ELF-1 (cell line): ENCODE measurements at regions not wholly inside any gene's neighbourhood (a gene's known extent, or its start where the extent isn't known, plus 50 kb on each side); places are given as distances from the start of the nearest gene placed in this dataset.

ENCODE experiments used
- DNase-seq: peaks from one replicate; pipeline ENCODE4 v3.0.0-alpha.2; 2016; ENCODE audit warnings: low read depth, low spot score

DNA sequence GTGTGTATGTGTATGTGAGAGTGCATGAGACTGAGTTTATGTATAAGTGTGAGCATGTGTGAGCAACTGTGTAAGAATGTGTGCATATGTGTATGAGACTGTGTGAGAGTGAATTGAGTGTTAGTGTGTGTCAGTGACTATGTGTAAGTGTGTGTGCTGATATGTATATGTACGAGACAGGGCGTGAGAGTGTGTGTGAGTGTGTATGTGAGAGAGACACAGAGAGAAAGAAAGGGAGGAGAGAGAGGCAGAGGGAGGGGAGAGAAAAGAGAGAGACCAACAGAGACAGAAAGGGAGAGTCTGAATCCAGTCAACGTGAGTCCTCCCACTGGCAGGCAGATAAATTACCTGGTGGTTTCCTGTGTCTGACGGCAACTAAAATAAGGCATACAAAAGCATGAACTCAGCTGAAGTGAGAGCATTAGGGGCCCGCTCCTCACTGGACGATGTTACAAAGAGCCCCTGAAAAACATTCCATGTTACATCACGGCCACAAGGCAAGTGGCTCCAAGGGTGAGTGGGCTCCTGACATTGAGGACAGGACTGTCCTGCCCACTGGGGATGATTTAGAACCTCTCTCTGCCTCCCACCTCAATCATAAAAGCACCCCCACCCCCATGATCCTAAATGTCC lies 66.6 kb upstream of the TIAM1 start:
- no peak for DNase-seq

DNA sequence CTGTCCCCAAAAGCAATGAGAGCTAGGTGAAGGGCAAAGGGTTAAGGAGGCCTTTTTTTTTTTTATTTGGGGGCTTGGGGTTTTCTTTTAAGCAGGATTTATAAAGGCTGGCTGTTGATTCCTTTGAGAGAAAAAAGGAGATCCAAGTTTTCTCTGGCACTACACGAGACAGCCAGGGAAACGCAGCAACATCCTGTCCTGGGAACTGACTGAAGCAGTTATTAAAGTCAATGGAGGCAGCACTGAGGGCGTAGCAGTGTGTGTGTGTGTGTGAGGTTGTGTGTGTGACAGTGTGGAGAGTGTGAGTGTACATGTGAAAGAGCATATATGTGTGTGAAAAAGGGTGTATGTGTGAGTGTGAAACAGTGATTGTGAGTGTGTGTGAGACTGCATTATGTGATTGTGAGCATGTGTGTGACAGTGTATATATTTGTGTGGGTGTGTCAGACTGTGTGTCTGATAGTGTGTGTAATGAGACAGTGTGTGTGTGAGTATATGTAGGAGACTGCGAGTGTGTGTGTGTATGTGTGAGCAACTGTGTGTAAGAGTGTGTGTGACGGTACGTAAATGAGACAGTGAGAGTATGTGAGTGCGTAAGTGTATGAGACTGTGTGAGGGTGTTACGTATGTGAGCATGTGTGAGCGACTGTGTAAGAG lies 65.9 kb upstream of the TIAM1 start:
- no peak for DNase-seq

DNA sequence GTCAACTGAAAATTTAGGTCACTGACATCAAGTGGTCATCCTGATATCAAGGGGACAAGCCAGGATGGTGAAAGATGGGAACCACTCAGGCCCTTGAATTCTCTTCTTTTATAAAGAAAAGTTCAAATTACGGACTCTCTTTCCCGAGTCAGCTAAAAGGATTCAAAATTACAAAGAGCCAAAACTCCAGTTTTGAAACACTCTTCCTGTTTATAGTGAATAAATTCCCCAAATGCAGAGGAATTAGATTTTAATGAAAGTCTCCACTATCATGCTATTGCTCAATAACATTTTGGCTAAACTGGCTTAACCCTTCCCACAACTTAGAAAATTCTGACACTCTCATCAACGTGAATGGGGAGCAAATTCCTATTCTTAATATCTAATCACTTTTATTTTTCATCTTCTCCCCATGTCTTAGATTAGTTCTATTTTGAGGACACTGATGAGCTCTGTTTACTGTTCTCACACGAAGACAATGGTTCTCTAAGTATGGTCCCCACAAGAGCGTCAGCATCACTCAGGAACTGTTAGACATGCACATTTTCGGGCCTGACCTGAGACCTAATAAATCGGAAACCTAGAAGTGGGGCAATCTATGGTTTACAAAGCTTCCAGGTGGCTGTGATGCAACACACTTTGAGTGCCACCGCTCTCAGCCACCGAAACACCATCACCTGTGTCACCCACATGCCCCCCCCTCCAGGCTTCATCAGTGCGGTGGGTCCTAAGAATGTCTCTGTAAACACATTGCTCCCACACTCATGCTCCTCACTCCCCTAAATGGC lies 64.4 kb upstream of the TIAM1 start:
- DNase-seq = no peak

DNA sequence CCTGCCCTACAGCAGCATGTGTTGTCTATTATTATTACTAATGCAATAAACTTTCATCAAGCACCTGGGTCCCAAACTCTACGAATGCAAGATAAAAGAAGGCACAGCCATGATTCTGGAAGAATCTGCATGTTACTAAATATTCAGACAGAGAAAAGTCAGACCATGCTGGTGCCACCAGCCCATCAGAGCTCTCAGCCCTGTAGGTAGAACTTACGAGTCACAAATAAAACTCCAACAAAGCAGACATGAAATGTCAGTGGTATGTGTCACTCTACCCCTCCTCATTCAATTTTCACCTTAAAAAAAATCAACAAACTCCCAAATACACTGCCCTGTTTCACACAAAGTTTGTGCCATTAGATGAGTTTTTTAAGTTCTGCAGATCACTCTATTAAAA lies 62.4 kb upstream of the TIAM1 start:
- DNase-seq = no peak

DNA sequence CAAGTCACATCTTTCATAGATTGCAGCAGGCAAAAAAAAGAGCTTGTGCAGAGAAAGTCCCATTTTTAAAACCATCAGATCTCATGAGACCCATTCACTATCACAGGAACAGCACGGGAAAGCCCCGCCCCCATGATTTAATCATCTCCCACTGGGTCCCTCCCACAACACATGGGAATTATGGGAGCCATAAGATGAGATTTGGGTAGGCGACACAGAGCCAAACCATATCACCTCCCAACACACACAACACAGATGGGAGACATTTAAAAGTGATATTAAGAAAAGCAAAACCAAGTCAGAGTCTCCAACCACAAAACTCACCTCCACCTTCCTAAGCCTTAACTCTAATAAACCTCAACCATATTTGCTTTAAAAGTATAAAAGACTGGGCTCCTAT lies 61.5 kb upstream of the TIAM1 start:
- no peak for DNase-seq

DNA sequence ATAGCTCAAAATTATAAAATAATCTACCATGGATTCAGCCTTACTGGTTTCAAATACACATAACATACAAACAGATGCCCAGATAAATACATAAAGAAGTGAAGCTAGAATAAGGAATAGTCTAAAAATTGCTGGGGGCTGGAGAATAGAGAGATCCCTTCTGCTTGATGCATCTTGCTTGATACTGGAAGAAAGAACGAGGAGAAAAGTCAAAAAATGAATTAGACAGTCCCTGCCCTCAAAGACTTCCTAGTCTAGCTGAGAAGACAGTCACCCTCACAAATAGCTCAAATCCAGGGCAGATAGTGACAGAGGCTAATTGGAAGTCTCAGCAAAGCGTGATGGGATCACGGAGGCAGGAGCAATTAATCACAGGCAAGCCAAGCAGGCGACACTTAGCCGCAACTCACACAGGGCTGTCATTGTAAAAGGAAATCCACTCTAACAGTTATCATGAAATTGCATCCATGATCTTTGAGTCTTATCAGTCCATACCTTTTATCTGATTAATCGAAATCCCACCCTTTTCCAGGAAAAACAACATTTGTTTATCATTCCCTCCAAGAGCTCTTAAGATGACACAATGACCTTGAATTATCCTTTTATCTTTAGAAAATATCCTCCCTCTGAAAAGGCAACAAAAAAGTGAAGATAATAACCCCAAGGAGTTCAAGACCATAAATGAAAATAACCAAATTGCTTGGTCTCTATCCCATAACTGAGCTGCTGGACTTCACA lies 59.7 kb upstream of the TIAM1 start:
- DNase-seq = peak; percentile 23

DNA sequence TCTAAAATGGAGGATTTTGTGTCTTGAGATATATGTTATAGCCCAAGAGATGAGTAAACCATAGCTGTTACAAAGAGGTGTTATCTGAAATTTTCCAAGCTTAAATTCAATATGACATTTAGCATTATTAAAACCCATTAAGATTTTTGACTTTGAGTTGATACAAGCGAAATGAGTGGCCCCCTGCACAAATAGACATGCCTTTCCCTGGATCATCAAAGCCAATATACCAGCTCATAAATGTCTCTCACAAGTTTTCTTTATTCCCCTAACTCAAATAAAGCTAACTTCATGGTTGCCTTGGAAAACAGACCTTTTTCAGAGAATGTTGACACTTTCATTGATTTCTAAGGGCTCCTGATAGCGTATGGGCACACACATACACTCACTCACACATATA lies 55.5 kb upstream of the TIAM1 start:
- no peak for DNase-seq

DNA sequence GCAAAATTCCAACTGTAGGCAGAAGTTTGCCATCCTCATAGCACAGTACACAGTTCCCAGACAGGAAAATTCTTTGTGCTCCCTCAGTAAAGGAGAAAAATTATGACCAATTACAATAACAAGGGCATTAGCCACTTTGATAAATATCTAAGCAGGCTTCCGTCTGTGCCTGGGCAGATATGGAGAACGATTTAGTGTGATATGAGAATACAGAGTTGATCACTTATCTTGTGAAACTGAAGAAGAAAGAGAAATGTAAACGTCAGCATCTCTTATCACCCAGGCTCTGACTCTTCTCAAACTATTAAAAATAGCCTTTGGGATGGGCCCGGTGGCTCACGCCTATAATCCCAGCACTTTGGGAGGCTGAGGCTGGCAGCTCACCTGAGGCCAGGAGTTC lies 54.5 kb upstream of the TIAM1 start:
- no peak for DNase-seq

DNA sequence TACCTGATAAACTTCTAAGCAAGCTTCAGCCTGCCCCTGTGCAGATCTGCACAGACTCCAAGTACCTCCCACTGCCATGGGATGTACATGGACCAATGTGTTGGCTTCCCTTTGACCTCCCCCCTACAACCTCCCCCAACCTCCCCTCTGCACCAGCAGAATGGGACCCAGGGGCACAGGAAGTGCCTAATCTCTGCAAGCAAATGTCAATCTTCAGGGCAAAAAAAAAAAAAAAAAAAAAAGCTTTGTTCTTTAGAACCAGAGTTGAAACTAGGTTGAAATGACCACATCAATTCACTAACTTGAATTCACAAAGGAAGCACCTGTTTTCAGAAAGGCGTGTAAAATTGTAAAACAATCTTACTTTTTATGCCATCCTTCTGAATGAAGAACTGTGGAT lies 53.9 kb upstream of the TIAM1 start:
- no peak for DNase-seq

DNA sequence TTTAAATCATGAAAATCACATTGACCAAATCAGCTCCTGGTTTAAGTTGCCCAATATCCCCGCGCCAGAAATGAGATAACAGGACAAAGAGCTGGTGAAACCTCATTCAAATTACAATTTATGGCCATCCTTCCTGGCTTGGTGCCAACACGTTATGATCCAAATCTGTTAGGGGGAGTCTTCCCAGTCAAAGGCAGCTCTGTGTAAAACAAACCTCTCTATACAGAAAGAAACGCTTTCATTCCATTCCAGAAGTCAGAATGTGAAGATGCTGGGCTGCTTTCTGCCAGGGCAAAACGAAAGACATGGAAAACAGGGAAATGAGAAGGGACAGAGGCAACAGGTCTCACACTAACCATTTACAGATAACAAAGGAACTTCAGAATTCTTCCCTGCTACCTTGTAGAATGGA lies 53.5 kb upstream of the TIAM1 start:
- DNase-seq = no peak

DNA sequence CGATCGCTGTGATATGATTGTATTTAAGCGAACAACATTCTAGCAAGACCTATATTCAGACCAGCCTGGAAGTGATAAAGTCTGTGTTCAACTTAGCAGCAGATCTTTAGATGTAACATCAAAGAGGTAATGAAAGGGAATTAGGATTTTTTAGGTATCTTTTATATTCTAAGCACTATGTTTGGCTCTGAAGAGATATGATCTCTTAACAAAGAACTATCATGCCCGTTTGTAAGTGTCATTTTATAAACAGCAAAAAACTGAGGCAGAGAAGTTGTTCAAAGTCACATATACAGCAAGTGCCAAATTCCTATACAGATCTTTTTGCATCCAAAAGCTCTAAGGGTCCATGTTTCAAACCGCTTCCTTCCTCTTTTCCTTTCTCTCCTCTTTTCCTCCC lies 53.0 kb upstream of the TIAM1 start:
- no peak for DNase-seq

DNA sequence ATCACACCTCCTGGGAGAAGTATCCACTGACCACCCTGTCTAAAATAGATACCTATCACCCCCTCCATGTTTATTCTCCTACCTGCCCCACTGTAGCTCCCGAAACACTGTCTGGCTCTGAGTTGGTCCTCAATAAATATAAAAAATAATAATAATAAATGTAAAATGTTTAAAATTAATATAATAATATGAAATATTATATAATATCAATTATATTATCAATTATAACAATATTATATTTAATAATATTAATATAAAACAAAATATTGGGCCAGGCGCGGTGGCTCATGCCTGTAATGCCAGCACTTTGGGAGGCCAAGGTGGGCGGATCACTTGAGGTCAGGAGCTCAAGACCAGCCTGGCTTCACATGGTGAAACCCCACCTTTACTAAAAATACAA lies 52.3 kb upstream of the TIAM1 start:
- DNase-seq = no peak

DNA sequence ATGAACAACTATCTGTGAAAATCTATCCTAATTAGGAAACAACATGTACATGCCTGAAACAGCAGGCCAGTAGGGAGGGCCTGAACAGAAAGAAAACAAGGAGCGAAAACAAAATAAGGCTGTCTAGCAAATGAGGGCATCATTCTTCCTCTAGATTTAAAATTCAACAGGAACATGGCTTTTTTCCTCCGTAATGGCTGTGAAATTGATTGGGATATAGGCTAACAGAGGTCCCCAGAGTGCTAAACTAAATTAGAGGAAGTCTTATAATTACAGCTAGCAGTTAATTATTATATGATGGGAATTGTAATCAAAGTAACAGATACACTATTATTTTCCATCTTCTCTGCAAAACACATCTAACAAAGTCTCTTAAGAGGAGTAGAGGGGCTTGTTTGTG lies 51.7 kb upstream of the TIAM1 start:
- no peak for DNase-seq

DNA sequence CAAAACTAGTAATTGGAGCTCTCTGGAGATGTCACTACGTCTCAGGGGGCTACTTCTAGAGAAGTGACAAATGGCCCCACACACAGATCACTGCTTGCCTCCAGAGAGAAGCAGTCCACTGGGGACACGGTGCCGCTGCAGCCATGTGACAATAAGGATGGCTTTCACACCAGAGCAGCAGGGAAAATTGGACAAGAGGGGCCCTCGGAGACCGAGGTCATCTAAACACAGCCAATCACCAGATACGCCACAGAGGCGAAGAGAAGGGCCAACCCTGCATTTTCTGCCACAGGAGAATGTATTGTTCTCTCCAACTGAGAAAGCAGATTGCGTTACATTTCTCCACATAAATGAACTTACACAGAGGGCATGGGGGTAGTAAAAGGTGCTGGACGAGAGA lies 51.2 kb upstream of the TIAM1 start:
- no peak for DNase-seq

DNA sequence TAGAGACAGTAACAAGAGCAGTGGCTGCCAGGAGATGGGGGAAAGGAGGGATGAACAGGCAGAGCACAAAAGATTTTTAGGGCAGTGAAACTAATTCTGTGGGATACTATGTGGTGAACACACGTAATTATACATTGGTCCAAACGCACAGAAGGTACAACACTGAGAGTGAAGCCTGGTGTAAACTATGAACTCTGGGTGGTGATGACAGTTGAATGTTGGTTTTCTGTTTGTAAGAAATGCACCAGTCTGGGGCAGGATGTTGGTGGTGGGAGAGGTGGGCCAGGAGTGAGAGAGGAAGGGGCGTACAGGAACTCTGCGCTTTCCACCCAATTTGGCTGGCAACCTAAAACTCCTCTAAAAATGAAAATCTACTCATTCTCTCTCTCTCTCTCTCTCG lies 50.2 kb upstream of the TIAM1 start:
- no peak for DNase-seq
